Upper lobe of left lung (tissue), 4 donors: ENCODE measurements at regions not wholly inside any gene's neighbourhood (a gene's known extent, or its start where the extent isn't known, plus 50 kb on each side); places are given as distances from the start of the nearest gene placed in this dataset.

Experiments used
- CTCF ChIP-seq, 6 experiments: fragments of 450-650 bp in 4 of 6; fragments of 200-600 bp in 2 of 6; sonication (generic) in 2 of 6; IDR thresholded peaks; one replicate each; pipeline ENCODE4 v1.5.1; 2016 to 2019; ENCODE audit warnings: antibody characterized with exemption in 6 of 6
- EP300 ChIP-seq, 4 donors: sonication (generic); formaldehyde crosslinking; IDR thresholded peaks; one replicate each; pipeline ENCODE4 v1.5.1; 2017; ENCODE audit warnings: antibody characterized with exemption in 4 of 4, control low read depth in 2 of 4

GRCh38 chr9:20048437-20048836 lies 259.6 kb upstream of the SLC24A2 start:
- TF ChIP-seq CTCF (IDR thresholded peaks at IDR 0.05) (no peak), EP300 (IDR thresholded peaks at IDR 0.05) (no peak)
